Brain microvascular endothelial cell (primary cell): ENCODE measurements at regions not wholly inside any gene's neighbourhood (a gene's known extent, or its start where the extent isn't known, plus 50 kb on each side); places are given as distances from the start of the nearest gene placed in this dataset.

Experiments used
- DNase-seq: peaks from one replicate; pipeline ENCODE4 v3.0.0-alpha.2; 2020
- H3K27ac ChIP-seq: fragments of 250-450 bp; sonication (Bioruptor Pico); 2 replicates; pipeline ENCODE4 v1.5.1; 2020; ENCODE audit warnings: mild to moderate bottlenecking, moderate library complexity
- H3K27me3 ChIP-seq: fragments of 250-450 bp; sonication (Bioruptor Pico); replicated peaks from 2 replicates; pipeline ENCODE4 v1.5.1; 2020; ENCODE audit warnings: mild to moderate bottlenecking
- H3K36me3 ChIP-seq: fragments of 250-450 bp; sonication (Bioruptor Pico); replicated peaks from 2 replicates; pipeline ENCODE4 v1.5.1; 2020; ENCODE audit warnings: mild to moderate bottlenecking
- H3K4me3 ChIP-seq: 2 replicates; pipeline ENCODE4 v1.5.1; 2011; ENCODE audit warnings: low read depth, mild to moderate bottlenecking, control low read depth, low read length, moderate library complexity
- in situ Hi-C: cut with HindIII; loops from 2 replicates; pipeline ENCODE4 v1.10.0; 2017; ENCODE audit warnings: low sequenced_read_pairs, low pct_ligation_motif_present
- TF ChIP-seq, protein P1 (sequence below): IDR thresholded peaks from 2 replicates; pipeline ENCODE4 v1.5.1; 2011; ENCODE audit warnings: low read depth, mild to moderate bottlenecking, moderate library complexity, low read length, control low read depth, inconsistent platforms; ENCODE audit errors: missing control alignments

DNA sequence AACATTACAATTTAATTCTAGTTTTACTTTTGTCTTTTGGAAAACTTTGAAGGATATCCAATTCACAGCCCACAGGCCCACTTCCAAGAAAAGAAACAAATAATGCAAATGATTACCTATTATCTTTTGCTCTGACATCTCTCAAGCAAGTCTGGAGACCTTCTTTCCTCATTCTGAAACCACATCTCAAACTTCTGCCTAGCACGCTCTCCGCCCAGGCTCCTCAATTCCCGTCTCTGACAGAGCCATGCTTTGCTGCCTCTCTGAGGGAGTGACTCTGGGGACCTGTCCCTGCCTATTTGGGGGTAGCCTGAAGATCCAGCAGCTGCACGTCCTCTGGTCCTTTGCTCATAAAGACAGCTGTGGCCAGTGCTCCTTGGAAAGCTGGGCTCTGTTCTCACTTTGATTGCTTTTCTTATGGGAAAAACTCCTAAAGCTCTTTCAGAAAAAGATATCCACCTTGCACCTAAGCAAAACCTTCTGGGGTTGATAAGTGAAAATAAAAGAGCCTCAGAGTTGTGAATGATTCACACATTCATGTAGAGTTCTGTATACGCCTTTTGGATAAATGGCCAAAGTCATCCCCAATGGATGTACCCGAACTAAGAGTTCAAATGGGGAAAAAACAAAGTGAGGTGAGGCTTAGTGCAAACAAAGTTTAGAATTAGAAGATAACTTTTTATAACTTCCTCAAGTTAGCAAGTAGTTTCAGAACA lies 72.4 kb upstream of the TNIP3 start:
- Histone ChIP-seq H3K4me3 (no peak overlapping the region), H3K27me3 (no peaks in the 10 kb centered on the region), H3K27ac (no peak overlapping the region), H3K36me3 (no peaks in the 10 kb centered on the region)
- TF ChIP-seq, protein P1, sequence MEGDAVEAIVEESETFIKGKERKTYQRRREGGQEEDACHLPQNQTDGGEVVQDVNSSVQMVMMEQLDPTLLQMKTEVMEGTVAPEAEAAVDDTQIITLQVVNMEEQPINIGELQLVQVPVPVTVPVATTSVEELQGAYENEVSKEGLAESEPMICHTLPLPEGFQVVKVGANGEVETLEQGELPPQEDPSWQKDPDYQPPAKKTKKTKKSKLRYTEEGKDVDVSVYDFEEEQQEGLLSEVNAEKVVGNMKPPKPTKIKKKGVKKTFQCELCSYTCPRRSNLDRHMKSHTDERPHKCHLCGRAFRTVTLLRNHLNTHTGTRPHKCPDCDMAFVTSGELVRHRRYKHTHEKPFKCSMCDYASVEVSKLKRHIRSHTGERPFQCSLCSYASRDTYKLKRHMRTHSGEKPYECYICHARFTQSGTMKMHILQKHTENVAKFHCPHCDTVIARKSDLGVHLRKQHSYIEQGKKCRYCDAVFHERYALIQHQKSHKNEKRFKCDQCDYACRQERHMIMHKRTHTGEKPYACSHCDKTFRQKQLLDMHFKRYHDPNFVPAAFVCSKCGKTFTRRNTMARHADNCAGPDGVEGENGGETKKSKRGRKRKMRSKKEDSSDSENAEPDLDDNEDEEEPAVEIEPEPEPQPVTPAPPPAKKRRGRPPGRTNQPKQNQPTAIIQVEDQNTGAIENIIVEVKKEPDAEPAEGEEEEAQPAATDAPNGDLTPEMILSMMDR = no peak
- in situ Hi-C loops = no loop called here
- no peak for DNase-seq

DNA sequence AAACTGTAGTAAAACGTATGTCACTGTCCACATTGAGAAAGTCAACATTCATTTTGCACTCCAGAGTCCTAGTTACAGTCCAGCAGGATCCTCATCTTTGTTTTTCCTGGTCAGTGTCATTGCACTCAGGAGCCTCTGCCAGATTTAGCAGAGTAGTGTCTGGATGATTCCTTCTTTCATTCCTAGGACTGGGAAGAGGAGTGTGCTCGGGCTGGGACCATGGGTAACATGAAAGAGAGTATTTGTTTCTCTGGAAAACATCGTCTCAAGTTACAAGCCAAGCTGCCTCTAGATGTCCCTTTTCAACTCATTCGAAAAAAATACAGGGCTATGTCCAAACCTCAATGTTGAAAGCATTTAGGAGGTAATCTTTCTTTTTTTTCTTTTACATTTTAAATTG lies 69.9 kb upstream of the TNIP3 start:
- TF ChIP-seq, protein P1 = no peak
- no peak overlapping the region for H3K4me3 ChIP-seq
- H3K27me3 ChIP-seq = no peaks in the 10 kb centered on the region
- no peak overlapping the region for H3K27ac ChIP-seq
- DNase-seq = no peak
- in situ Hi-C loops = no loop called here
- H3K36me3 ChIP-seq = no peaks in the 10 kb centered on the region

GRCh38 chr4:121229993-121230392 lies 65.9 kb upstream of the TNIP3 start:
- Histone ChIP-seq H3K27me3 (no peaks in the 10 kb centered on the region), H3K4me3 (no peak overlapping the region), H3K36me3 (no peaks in the 10 kb centered on the region), H3K27ac (no peak overlapping the region)
- in situ Hi-C loops = no loop called here
- TF ChIP-seq, protein P1 = no peak
- no peak for DNase-seq

DNA sequence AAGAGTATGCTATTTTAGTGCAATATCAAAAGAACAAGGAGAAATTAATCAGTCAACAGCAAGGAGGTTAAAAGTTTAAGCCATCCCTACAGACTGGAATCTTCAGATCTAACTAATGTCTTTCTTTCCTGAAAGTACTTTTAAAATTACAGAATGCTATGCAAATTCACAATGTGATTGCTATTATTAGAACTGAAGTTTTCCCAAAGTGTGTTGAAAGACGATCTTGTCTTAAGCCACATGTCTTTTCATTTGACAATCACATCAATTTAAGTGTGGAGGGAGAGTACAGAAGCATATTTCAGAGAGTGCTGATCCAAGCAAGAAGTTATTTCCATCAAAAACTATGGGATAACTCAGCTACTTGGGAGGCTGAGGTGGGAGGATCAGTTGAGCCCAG lies 64.7 kb upstream of the TNIP3 start:
- TF ChIP-seq, protein P1 = no peak
- DNase-seq = no peak
- H3K4me3 ChIP-seq = no peak overlapping the region
- in situ Hi-C loops = no loop called here
- no peaks in the 10 kb centered on the region for H3K36me3 ChIP-seq
- H3K27ac ChIP-seq = no peak overlapping the region
- no peaks in the 10 kb centered on the region for H3K27me3 ChIP-seq

- in situ Hi-C loops = no loop called here
- H3K4me3 ChIP-seq = no peak overlapping the region
- no peaks in the 10 kb centered on the region for H3K27me3 ChIP-seq
- DNase-seq = no peak
- H3K27ac ChIP-seq = no peak overlapping the region
- no peaks in the 10 kb centered on the region for H3K36me3 ChIP-seq
- TF ChIP-seq, protein P1 = no peak
Measured at GRCh38 chr4:121227341-121227792, 63.2 kb upstream of the TNIP3 start.

DNA sequence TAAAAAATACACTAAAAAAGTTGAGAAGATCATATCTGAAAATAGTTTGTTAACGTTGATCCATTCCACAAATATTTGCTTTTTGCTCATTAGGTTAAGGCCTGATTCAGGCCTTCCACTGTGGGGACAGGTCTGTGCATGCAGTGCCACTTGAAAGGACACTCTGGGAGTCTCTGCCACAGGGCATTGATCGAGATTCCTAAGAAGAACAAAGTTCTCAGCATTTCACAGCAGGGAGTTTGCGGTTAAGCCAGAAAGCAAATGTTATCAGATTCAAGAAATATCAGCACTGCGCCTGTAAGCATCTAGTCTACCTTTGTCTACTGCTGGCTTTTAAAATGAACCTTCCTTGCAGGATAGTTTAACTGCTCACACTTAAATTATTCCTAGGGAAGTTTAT lies 62.2 kb upstream of the TNIP3 start:
- no peak for DNase-seq
- Histone ChIP-seq H3K4me3 (no peak overlapping the region), H3K27ac (no peak overlapping the region), H3K36me3 (no peaks in the 10 kb centered on the region), H3K27me3 (no peaks in the 10 kb centered on the region)
- TF ChIP-seq, protein P1 = no peak
- in situ Hi-C loops = no loop called here
